ENCODE measurements at regions not wholly inside any gene's neighbourhood (a gene's known extent, or its start where the extent isn't known, plus 50 kb on each side); places are given as distances from the start of the nearest gene placed in this dataset.

- no peak overlapping the region for H2AFZ ChIP-seq (ENCODE audit: low read length)
- no peak for TF ChIP-seq HDAC6 (IDR thresholded peaks at IDR 0.05; ENCODE audit: low read depth, low read length)
- TF ChIP-seq RXRA (IDR thresholded peaks at IDR 0.05; ENCODE audit: insufficient read depth, low read depth, low read length): no peak
- no peak for TF ChIP-seq POLR2AphosphoS5 (IDR thresholded peaks at IDR 0.05; ENCODE audit: low read depth, low read length)
- no peak for TF ChIP-seq TCF12 (IDR thresholded peaks at IDR 0.05; ENCODE audit: low read depth, low read length)
- no peak for TF ChIP-seq GTF2F1 (IDR thresholded peaks at IDR 0.05; ENCODE audit: borderline replicate concordance, low read depth, low read length)
- no peak for TF ChIP-seq CTBP2 (IDR thresholded peaks at IDR 0.05; ENCODE audit: borderline replicate concordance, insufficient read depth, insufficient read length, low read length)
- TF ChIP-seq, protein P1, sequence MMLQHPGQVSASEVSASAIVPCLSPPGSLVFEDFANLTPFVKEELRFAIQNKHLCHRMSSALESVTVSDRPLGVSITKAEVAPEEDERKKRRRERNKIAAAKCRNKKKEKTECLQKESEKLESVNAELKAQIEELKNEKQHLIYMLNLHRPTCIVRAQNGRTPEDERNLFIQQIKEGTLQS (IDR thresholded peaks at IDR 0.05; ENCODE audit: insufficient read depth, low read depth, low read length): no peak
- TF ChIP-seq JUND (IDR thresholded peaks at IDR 0.05; ENCODE audit: low read length): no peak
- no peak for TF ChIP-seq JUN (IDR thresholded peaks at IDR 0.05; ENCODE audit: low read depth, low read length)
- TF ChIP-seq CBX5 (IDR thresholded peaks at IDR 0.05; ENCODE audit: low read depth, low read length): no peak
- TF ChIP-seq TAF7 (optimal IDR thresholded peaks at IDR 0.05; ENCODE audit: borderline replicate concordance, low read depth, low read length): no peak
- TF ChIP-seq YY1 (IDR thresholded peaks at IDR 0.05; ENCODE audit: low read depth, low read length): no peak
- TF ChIP-seq BRCA1 (IDR thresholded peaks at IDR 0.05; ENCODE audit: low read depth, low read length): no peak
- no peak for TF ChIP-seq KDM5A (IDR thresholded peaks at IDR 0.05; ENCODE audit: low read length)
- TF ChIP-seq BACH1 (IDR thresholded peaks at IDR 0.05; ENCODE audit: low read length): no peak
- H2BK5ac ChIP-seq (ENCODE audit: low read depth, low read length): no peak overlapping the region
- no peaks in the 10 kb centered on the region for H3K79me1 ChIP-seq (ENCODE audit: low read depth, low read length)
- no peaks in the 10 kb centered on the region for H3K23me2 ChIP-seq (ENCODE audit: low read depth, low read length)
- H3K79me2 ChIP-seq (ENCODE audit: control insufficient read depth in 1 of 2, insufficient read depth in 2 of 2, low read length in 2 of 2): no peaks in the 10 kb centered on the region
- H2BK12ac ChIP-seq (ENCODE audit: low read depth, low read length): no peak overlapping the region
- DNase-seq (ENCODE audit: low read depth in 1 of 2, low spot score in 2 of 2): no peak
- peaks cover 0 to 6% (median 0%) of the 10 kb centered on the region in 4 experiments; a peak in 1 of 7 replicates for H3K4me1 ChIP-seq (replicated peaks in 1 of 4; ENCODE audit: control insufficient read depth in 3 of 4, insufficient read depth in 4 of 4, low read length in 3 of 4)
- no peak overlapping the region for H2BK20ac ChIP-seq (ENCODE audit: low read length)
- no peaks in the 10 kb centered on the region for H3K27me3 ChIP-seq (replicated peaks in 1 of 4; ENCODE audit: control insufficient read depth in 3 of 4, extremely low read depth in 1 of 4, insufficient read depth in 3 of 4, low read length in 3 of 4)
- H4K91ac ChIP-seq (replicated peaks; ENCODE audit: insufficient read length, low read length): no peak overlapping the region
- H3K56ac ChIP-seq (replicated peaks; ENCODE audit: insufficient read length, low read depth, low read length): no peak overlapping the region
- H3K4ac ChIP-seq (replicated peaks; ENCODE audit: insufficient read length, low read depth, low read length): no peak overlapping the region
- ChIA-PET CTCF (ENCODE audit: partially characterized antibody) (interaction anchor here (0.9 to 3.0 kb wide), 5 partner anchors 9 to 317 kb away, joined by 3 to 15 read pairs (median 6); no protein-coding TSS in a partner anchor), POLR2A (ENCODE audit: partially characterized antibody) (no interaction called here)
- H3K27ac ChIP-seq (ENCODE audit: low read depth, low read length): no peak overlapping the region
- H4K5ac ChIP-seq (ENCODE audit: insufficient read length, low read depth, low read length): no peak overlapping the region
- WGBS, 2 experiments (ENCODE audit: extremely low coverage in 1 of 2, insufficient coverage in 1 of 2, insufficient read length in 1 of 2, insufficient replicate concordance in 2 of 2, low coverage in 1 of 2, low lambda C conversion rate in 2 of 2, missing lambda C conversion rate in 1 of 2): 83% methylated on average over 1 of the region's 1 CpG; no CpG with 5 or more reads in 1 of the 2 experiments
- H3K14ac ChIP-seq (ENCODE audit: insufficient read length): no peak overlapping the region
- H3K9me3 ChIP-seq (ENCODE audit: insufficient read depth in 2 of 2, low read depth in 1 of 2, low read length in 1 of 2): peaks cover 0 to 2% of the 10 kb centered on the region in 2 experiments; a peak in 1 of 4 replicates
- H3K4me3 ChIP-seq (ENCODE audit: extremely low read depth in 1 of 4, insufficient read depth in 2 of 4, low read depth in 3 of 4, low read length in 4 of 4): no peak overlapping the region
- H3K36me3 ChIP-seq (ENCODE audit: control insufficient read depth in 2 of 4, insufficient read depth in 4 of 4, low read length in 3 of 4): no peaks in the 10 kb centered on the region
- H4K8ac ChIP-seq (ENCODE audit: extremely low read depth, insufficient read depth, low read length): no peak overlapping the region
- H2AK5ac ChIP-seq (ENCODE audit: low read depth, low read length): no peak overlapping the region
- H2BK15ac ChIP-seq (ENCODE audit: low read length): no peak overlapping the region
- no peak for FAIRE-seq
- H3K23ac ChIP-seq (ENCODE audit: insufficient read length): no peak overlapping the region
- no peak overlapping the region for H3K4me2 ChIP-seq (ENCODE audit: insufficient read depth in 1 of 2, low read depth in 2 of 2, low read length in 2 of 2)
- no peak overlapping the region for H2BK120ac ChIP-seq (replicated peaks; ENCODE audit: low read depth, low read length)
- H4K20me1 ChIP-seq (replicated peaks in 1 of 2; ENCODE audit: control insufficient read depth in 1 of 2, insufficient read depth in 2 of 2, low read length in 2 of 2): no peaks in the 10 kb centered on the region
- no peak overlapping the region for H3K18ac ChIP-seq (ENCODE audit: extremely low read depth, low read length)
- no peak overlapping the region for H3K9ac ChIP-seq (replicated peaks in 1 of 4; ENCODE audit: extremely low read depth in 1 of 4, low read depth in 3 of 4, low read length in 3 of 4)
Measured at GRCh38 chr13:53161251-53161650, 132.6 kb downstream of the OLFM4 start.
